Neural progenitor cell (in vitro differentiated cells): ENCODE measurements at regions not wholly inside any gene's neighbourhood (a gene's known extent, or its start where the extent isn't known, plus 50 kb on each side); places are given as distances from the start of the nearest gene placed in this dataset.

Source experiments
- CTCF ChIP-seq: fragments of 200-600 bp; sonication (generic); IDR thresholded peaks from 2 replicates; pipeline ENCODE4 v1.5.1; 2017; ENCODE audit warnings: antibody characterized with exemption, mild to moderate bottlenecking
- EZH2 ChIP-seq: fragments of 200-600 bp; sonication (generic); IDR thresholded peaks from 2 replicates; pipeline ENCODE4 v1.6.1; 2017; ENCODE audit warnings: antibody characterized with exemption, mild to moderate bottlenecking, moderate library complexity

- TF ChIP-seq CTCF (no peak), EZH2 (no peak)
Measured at GRCh38 chr3:25133588-25133987, 294.5 kb upstream of the RARB start.
